ENCODE measurements at regions not wholly inside any gene's neighbourhood (a gene's known extent, or its start where the extent isn't known, plus 50 kb on each side); places are given as distances from the start of the nearest gene placed in this dataset.

DNA sequence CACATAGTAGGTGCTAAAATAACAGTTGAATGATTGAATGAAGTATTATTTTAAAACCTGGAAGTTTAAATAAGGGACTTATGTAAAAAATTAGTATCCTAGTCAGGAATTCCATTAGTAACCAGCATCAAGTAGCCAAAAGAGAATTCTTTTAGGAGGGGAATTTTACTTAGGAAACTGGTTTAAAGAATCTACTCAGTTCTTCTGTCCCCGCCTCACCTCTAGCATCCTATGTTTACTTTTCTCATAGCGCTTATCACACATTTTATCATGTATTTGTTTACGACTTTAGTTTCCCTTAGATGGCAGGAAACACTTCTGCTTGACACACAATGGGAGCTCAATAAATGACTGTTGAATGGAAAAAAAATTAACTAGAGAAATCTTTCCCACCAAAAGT lies 229.0 kb downstream of the KLF5 start:
- no peak for DNase-seq
- Mint-ChIP-seq H3K27me3 (peaks cover 2% of the 10 kb centered on the region), H3K36me3 (ENCODE audit: low read depth) (no peaks in the 10 kb centered on the region), H3K9me3 (peaks cover 7% of the 10 kb centered on the region), H3K27ac (no peak overlapping the region), H3K4me3 (no peak overlapping the region), H3K4me1 (no peaks in the 10 kb centered on the region)
- ChIA-PET POLR2A (no interaction called here), CTCF (no interaction called here)

DNA sequence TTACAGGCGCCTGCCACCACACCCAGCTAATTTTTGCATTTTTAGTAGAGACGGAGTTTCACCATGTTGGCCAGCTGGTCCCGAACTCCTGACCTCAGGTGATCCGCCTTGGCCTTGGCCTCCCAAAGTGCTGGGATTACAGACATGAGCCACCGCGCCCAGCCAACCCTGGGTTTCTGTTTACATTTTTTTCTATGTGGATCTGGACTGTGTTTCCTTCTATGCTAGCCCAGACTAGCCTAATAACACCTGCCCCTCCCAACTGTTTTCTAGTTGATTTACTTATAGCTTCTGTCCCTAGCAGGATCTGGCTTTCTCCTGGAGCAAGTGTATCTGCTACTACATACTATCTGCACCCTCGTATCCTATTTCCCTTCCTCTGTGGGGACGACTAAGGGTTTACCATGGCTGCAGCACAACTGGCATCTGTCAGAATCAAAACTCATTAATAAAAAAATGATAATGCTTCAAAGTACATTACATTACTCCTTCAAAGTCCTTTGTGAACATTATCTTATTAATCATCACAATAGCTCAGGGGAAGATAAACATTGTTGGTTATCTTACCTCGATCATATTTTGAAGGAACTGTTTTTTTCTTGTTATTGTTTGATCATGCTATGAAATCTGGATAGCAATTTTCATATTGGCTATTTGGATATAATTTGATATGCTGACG lies 228.3 kb downstream of the KLF5 start:
- DNase-seq, result no peak
- Mint-ChIP-seq H3K27ac (no peak overlapping the region), H3K27me3 (peaks cover 2% of the 10 kb centered on the region), H3K4me3 (no peak overlapping the region), H3K9me3 (peaks cover 7% of the 10 kb centered on the region), H3K36me3 (ENCODE audit: low read depth) (no peaks in the 10 kb centered on the region), H3K4me1 (no peaks in the 10 kb centered on the region)
- CTCF ChIA-PET, result no interaction called here
- POLR2A ChIA-PET, result no interaction called here

DNA sequence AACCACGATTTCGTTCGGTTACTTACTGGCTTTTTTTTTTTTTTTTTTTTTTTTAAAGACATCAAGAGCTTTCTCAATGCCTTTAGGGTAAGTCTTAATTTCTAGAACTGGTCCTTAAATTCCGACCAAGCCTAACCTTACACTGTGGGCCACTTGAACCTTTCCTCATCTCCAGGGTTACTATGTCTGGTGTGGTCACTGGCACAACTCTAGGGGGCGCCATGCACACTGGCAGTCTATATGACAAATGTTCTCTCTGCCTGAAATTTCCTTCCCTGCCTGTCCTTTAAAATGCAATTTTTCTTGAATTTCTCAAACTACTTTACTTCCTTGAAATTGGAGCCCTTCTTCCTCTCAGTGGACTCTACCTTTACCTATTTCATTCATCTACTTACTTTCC lies 227.4 kb downstream of the KLF5 start:
- Mint-ChIP-seq H3K36me3 (ENCODE audit: low read depth) (no peaks in the 10 kb centered on the region), H3K4me3 (no peak overlapping the region), H3K27ac (no peak overlapping the region), H3K4me1 (no peaks in the 10 kb centered on the region), H3K9me3 (peaks cover 7% of the 10 kb centered on the region), H3K27me3 (no peaks in the 10 kb centered on the region)
- no peak for DNase-seq
- CTCF ChIA-PET, result no interaction called here
- POLR2A ChIA-PET, result no interaction called here

DNA sequence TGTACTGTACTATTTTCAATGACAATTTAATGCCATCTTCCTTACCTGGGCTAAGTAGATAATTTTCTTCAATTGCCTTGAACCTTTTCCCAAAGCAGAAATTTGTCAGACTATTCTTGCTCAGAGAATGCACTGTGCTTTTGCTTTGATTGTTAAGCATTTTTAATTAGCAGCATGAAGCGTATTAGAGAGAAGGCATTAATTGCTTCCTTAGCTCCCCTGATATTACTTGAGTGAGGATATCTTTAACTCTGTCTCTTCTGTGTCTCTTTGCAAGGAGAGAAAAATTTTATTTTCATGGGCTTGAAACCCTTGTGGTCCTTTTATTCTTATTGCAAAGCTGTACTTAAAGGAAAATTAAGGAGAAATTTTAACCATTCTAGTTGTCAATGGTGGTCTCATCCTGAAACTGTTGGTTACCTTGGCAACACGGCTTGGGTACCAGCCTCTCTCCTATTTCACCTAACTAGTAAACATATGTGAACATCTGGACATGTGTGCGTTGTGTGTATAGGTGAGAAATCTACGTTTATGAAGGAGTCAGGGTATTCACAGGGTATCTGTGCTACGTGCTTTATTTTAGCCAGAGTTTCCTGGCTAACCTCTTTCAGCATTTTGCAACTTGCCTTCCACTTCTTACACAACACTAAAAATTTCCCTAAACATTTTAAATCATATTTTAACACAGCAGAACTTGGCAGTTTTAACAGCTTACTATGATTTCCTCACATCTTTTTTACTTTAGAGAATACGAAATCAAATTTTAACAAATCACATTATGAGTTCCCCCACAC lies 225.5 kb downstream of the KLF5 start:
- H3K4me1 Mint-ChIP-seq, result no peaks in the 10 kb centered on the region

DNA sequence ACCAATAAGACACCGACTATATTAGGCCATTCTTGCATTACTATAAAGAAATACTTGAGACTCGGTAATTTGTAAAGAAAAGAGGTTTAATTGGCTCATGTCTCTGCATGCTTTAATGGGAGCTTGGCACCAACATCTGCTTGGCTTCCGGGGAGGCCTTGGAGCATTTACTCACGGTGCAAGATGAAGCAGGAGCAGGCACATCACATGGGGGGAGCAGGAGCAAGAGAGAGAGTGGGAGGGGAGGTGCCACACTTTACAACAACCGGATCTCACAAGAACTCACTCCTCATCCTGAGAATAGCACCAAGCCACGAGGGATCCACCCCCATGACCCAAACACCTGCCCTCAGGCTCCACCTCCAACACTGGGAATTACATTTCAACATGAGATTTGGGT lies 224.8 kb downstream of the KLF5 start:
- ChIA-PET POLR2A (no interaction called here), CTCF (interaction anchor here (0.6 kb wide), 2 partner anchors 40 to 308 kb away, joined by 4 to 5 read pairs; no protein-coding TSS in a partner anchor)
- Mint-ChIP-seq H3K4me3 (no peak overlapping the region), H3K27ac (no peak overlapping the region), H3K27me3 (no peaks in the 10 kb centered on the region), H3K4me1 (peaks cover 5% of the 10 kb centered on the region), H3K9me3 (peaks cover 13% of the 10 kb centered on the region), H3K36me3 (ENCODE audit: low read depth) (no peaks in the 10 kb centered on the region)
- DNase-seq, result no peak

More for the DNA sequence above, 225.5 kb downstream of the KLF5 start:
- peaks cover 8% of the 10 kb centered on the region for H3K9me3 Mint-ChIP-seq
- H3K4me3 Mint-ChIP-seq, result no peak overlapping the region
- no peaks in the 10 kb centered on the region for H3K36me3 Mint-ChIP-seq (ENCODE audit: low read depth)
- DNase-seq, result no peak
- ChIA-PET POLR2A (no interaction called here), CTCF (no interaction called here)
- H3K27me3 Mint-ChIP-seq, result no peaks in the 10 kb centered on the region
- no peak overlapping the region for H3K27ac Mint-ChIP-seq

DNA sequence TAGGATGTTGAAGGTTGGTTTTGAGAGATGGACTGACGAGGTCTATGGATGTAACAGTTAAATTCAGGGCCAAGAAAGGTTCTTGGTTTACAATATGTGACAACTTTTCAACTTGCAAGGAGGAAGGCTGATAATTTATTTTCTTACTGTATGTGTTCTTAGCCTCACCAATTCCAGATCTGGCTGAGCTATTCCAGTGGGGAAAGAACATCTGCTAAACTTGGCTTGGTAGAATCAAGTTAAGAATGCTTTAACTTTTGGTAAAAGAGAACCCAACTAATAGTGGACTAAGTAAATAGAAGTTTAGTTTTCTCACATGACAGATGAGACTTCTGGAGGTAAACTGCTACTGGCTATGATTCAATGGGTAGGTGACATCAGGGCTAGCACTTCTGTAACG lies 222.9 kb downstream of the KLF5 start:
- H3K27me3 Mint-ChIP-seq, result no peaks in the 10 kb centered on the region
- peaks cover 19% of the 10 kb centered on the region for H3K9me3 Mint-ChIP-seq
- DNase-seq, result no peak
- H3K4me1 Mint-ChIP-seq, result peaks cover 19% of the 10 kb centered on the region
- ChIA-PET CTCF (no interaction called here), POLR2A (no interaction called here)
- H3K4me3 Mint-ChIP-seq, result no peak overlapping the region
- H3K27ac Mint-ChIP-seq, result no peak overlapping the region
- H3K36me3 Mint-ChIP-seq (ENCODE audit: low read depth), result peaks cover 6% of the 10 kb centered on the region

DNA sequence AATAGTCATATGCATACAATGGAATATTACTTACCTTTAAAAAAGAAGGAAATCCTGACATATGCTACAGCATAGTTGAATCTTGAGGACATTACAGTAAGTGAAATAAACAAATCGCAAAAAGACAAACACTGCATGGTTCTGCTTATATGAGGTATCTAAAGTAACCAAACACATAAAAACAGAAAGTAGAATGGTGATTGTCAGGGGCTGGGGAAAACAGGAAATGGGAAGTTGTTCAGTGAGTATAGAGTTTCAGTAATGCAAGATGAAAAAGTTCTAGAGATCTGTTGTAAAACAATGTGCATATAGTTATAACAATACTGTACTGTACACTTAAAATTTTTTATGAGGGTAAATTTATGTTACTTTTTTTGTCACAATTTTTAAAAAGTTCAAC lies 219.4 kb downstream of the KLF5 start:
- ChIA-PET POLR2A (no interaction called here), CTCF (interaction anchor here (1.1 to 1.3 kb wide), 2 partner anchors 29 to 38 kb away, joined by 3 to 4 read pairs; no protein-coding TSS in a partner anchor)
- no peak for DNase-seq
- Mint-ChIP-seq H3K4me3 (no peak overlapping the region), H3K36me3 (ENCODE audit: low read depth) (peaks cover 9% of the 10 kb centered on the region), H3K9me3 (peaks cover 20% of the 10 kb centered on the region), H3K27ac (no peak overlapping the region), H3K27me3 (no peaks in the 10 kb centered on the region), H3K4me1 (peaks cover 47% of the 10 kb centered on the region)

DNA sequence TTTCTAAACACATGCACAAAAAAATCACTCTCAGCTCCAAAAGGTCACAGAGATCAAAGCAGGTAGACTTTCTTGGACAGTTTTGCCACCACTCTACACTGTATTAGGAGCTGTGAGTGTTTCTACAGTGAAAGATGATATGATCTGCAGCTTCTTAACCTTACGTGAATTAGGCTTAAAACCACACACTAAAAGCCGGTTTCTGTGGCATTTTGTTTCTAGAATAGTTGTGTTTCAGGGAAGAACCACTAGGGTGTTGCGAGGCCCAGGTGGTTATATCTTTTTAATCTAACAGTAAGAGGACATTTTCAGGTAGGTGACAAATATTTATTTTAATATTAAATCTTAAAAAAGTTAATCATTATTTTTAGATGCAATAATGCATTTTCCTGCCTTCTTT lies 216.4 kb downstream of the KLF5 start:
- no peak overlapping the region for H3K4me3 Mint-ChIP-seq
- H3K36me3 Mint-ChIP-seq (ENCODE audit: low read depth), result peaks cover 9% of the 10 kb centered on the region
- H3K4me1 Mint-ChIP-seq, result peaks cover 49% of the 10 kb centered on the region
- H3K27me3 Mint-ChIP-seq, result no peaks in the 10 kb centered on the region
- H3K27ac Mint-ChIP-seq, result peak overlapping the region; percentile 70
- H3K9me3 Mint-ChIP-seq, result peaks cover 28% of the 10 kb centered on the region
- POLR2A ChIA-PET, result no interaction called here
- CTCF ChIA-PET, result no interaction called here
- DNase-seq, result peak; percentile 22

DNA sequence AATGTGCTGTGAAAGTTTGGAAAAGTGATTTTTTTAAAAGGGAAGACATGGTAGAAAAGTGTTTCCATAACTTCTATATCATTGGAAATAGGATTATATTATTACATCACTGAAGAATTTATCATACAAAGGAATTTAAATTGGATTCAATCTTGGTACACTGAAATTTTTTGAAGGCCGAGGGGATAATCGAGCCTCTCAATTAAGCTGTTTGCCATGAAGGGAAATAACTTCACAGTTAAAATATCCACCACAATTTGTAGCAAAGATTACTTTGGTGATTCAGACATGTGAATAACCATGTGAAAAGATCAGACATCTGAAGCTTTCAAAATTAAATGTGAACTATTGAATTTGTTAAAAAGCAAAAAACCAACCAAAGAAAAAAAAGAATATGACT lies 215.3 kb downstream of the KLF5 start:
- H3K4me1 Mint-ChIP-seq, result peaks cover 49% of the 10 kb centered on the region
- peaks cover 9% of the 10 kb centered on the region for H3K36me3 Mint-ChIP-seq (ENCODE audit: low read depth)
- no peak overlapping the region for H3K4me3 Mint-ChIP-seq
- no peak overlapping the region for H3K27ac Mint-ChIP-seq
- no peaks in the 10 kb centered on the region for H3K27me3 Mint-ChIP-seq
- DNase-seq, result no peak
- CTCF ChIA-PET, result no interaction called here
- POLR2A ChIA-PET, result no interaction called here
- H3K9me3 Mint-ChIP-seq, result peaks cover 32% of the 10 kb centered on the region

DNA sequence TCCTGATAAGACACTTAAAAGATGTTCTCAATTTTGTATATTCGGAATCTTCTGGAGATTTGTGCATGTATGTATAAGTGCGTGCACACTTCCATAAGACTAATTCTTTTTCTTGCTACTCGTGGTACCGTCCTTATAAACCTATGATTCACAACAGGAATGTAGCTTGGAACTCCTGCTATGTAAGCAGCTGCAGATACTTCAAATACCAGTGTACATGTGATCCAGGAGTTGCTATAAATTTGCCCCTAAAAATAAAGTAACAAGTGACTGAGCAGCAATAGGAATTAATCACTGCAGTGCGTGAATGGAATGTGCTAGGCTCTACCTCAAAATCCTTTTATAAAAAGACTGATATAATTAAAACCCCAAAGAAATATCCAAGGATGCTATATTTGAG lies 214.9 kb downstream of the KLF5 start:
- Mint-ChIP-seq H3K4me3 (no peak overlapping the region), H3K36me3 (ENCODE audit: low read depth) (peaks cover 9% of the 10 kb centered on the region), H3K27me3 (no peaks in the 10 kb centered on the region), H3K27ac (no peak overlapping the region), H3K9me3 (peaks cover 30% of the 10 kb centered on the region), H3K4me1 (peaks cover 45% of the 10 kb centered on the region)
- CTCF ChIA-PET, result no interaction called here
- POLR2A ChIA-PET, result no interaction called here
- DNase-seq, result no peak

DNA sequence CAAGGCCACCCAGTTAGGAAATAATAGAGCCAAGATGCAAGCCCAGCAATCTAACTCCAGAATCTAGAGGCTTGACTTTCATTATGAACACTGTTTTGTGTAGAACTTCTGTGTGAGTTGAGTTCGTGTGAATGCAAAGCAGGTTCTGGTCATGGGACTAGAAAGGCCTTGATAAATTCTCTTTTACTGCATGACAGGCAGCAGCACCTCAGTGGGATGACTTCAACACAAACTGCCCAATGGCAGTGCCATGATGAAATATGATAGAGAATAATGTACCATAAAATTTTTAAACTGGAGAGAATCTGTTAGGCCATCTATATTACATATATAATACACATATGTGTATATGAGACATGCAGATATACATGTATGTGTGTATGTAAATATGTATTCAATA lies 214.5 kb downstream of the KLF5 start:
- Mint-ChIP-seq H3K9me3 (peaks cover 29% of the 10 kb centered on the region), H3K27ac (no peak overlapping the region), H3K4me3 (no peak overlapping the region), H3K36me3 (ENCODE audit: low read depth) (peaks cover 12% of the 10 kb centered on the region), H3K27me3 (no peaks in the 10 kb centered on the region), H3K4me1 (peaks cover 41% of the 10 kb centered on the region)
- CTCF ChIA-PET, result no interaction called here
- POLR2A ChIA-PET, result no interaction called here
- no peak for DNase-seq

DNA sequence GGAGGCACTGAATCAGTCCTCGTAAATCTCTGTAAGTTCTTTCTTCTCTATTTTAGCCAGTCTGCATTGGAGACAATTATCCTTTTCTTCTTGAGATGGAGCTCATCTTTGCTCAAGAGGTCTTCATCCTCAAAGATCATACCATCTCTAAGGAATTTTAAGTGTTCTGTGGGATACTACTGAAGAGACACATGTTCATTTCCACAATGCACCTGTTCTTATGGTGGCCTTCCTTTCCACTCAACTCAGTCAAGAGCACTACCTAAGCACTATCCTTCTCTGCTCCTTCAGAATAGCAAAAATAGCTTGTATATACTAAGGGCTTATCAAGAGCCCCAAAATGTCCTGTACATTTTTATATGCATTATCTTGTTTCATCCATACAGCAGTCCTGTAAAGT lies 214.0 kb downstream of the KLF5 start:
- CTCF ChIA-PET, result no interaction called here
- Mint-ChIP-seq H3K36me3 (ENCODE audit: low read depth) (peaks cover 9% of the 10 kb centered on the region), H3K27ac (no peak overlapping the region), H3K4me3 (no peak overlapping the region), H3K27me3 (no peaks in the 10 kb centered on the region), H3K9me3 (peaks cover 27% of the 10 kb centered on the region), H3K4me1 (peaks cover 37% of the 10 kb centered on the region)
- DNase-seq, result no peak
- POLR2A ChIA-PET, result no interaction called here

DNA sequence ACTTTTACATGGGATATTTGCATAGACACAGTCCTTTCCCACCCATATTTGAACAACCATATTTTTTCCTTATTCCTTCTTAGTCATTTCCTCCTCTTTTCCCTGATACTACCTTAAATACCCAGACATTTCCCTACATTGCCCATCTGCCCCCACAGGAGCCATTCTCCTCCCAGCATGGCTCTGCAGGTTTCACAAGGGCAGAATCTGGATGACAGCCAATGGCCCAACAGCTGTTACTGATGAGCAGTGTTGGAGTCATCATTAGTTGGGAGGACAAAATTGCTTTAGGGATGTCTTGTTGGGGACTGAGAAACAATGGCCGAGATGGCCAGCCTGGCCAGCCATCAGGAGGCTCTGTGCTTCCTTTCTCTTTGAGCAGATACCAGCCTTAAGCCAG lies 209.5 kb downstream of the KLF5 start:
- no peak overlapping the region for H3K4me3 Mint-ChIP-seq
- no peaks in the 10 kb centered on the region for H3K27me3 Mint-ChIP-seq
- CTCF ChIA-PET, result no interaction called here
- H3K27ac Mint-ChIP-seq, result no peak overlapping the region
- peaks cover 20% of the 10 kb centered on the region for H3K9me3 Mint-ChIP-seq
- H3K4me1 Mint-ChIP-seq, result peaks cover 3% of the 10 kb centered on the region
- POLR2A ChIA-PET, result no interaction called here
- DNase-seq, result no peak
- peaks cover 3% of the 10 kb centered on the region for H3K36me3 Mint-ChIP-seq (ENCODE audit: low read depth)

Data from activated CD4-positive, alpha-beta T cell treated with anti-CD3 and anti-CD28 coated beads, Interleukin-2, amount 10 ng/mL, durations not matched to agents 7 days and 5 days (primary cell).